Tibial nerve (tissue), 4 donors: ENCODE measurements at regions not wholly inside any gene's neighbourhood (a gene's known extent, or its start where the extent isn't known, plus 50 kb on each side); places are given as distances from the start of the nearest gene placed in this dataset.

Source experiments
- DNase-seq, 2 donors: peaks; one replicate each; pipeline ENCODE4 v3.0.0-alpha.2; 2019; ENCODE audit warnings: low spot score in 2 of 2
- H3K27ac ChIP-seq, 4 donors: fragments of 200-600 bp; sonication (generic) in 3 of 4; one replicate each; pipeline ENCODE4 v1.5.1; 2017 to 2019; ENCODE audit warnings: mild to moderate bottlenecking in 1 of 4
- H3K27me3 ChIP-seq, 2 donors: fragments of 200-600 bp; sonication (generic) in 1 of 2; one replicate each; pipeline versions ENCODE4 v1.5.1 to v1.6.0; 2017 to 2019
- H3K36me3 ChIP-seq, 3 donors: fragments of 200-600 bp; sonication (generic); one replicate each; pipeline ENCODE4 v1.5.1; 2018 to 2019
- H3K4me1 ChIP-seq, 4 donors: fragments of 200-600 bp; sonication (generic) in 3 of 4; one replicate each; pipeline ENCODE4 v1.5.1; 2017 to 2019
- H3K4me3 ChIP-seq, 4 donors: fragments of 200-600 bp; sonication (generic) in 3 of 4; one replicate each; pipeline ENCODE4 v1.5.1; 2017 to 2019; ENCODE audit warnings: mild to moderate bottlenecking in 1 of 4, moderate library complexity in 1 of 4
- H3K9me3 ChIP-seq, 4 donors: fragments of 200-600 bp; sonication (generic) in 3 of 4; one replicate each; pipeline ENCODE4 v1.5.1; 2017 to 2019
- EP300 ChIP-seq, 2 donors: sonication (generic); formaldehyde crosslinking; IDR thresholded peaks; one replicate each; pipeline ENCODE4 v1.6.1; 2017; ENCODE audit warnings: antibody characterized with exemption in 2 of 2, mild to moderate bottlenecking in 1 of 2
- POLR2A ChIP-seq, 2 donors: fragments of 450-650 bp; IDR thresholded peaks; one replicate each; pipeline ENCODE4 v1.6.1; 2017; ENCODE audit warnings: antibody characterized with exemption in 2 of 2, mild to moderate bottlenecking in 2 of 2, moderate library complexity in 2 of 2
- WGBS, 2 donors: methylation state at CpG; one replicate each; pipeline ENCODE4 v1.1.5; 2018; 5-methylcytosine and 5-hydroxymethylcytosine counted together
- TF ChIP-seq, protein P1 (sequence below), 5 experiments: fragments of 200-600 bp in 3 of 5; fragments of 450-650 bp in 2 of 5; sonication (generic) in 3 of 5; IDR thresholded peaks; one replicate each; pipeline ENCODE4 v1.5.1; 2016 to 2019; ENCODE audit warnings: antibody characterized with exemption in 5 of 5, mild to moderate bottlenecking in 3 of 5, moderate library complexity in 2 of 5

DNA sequence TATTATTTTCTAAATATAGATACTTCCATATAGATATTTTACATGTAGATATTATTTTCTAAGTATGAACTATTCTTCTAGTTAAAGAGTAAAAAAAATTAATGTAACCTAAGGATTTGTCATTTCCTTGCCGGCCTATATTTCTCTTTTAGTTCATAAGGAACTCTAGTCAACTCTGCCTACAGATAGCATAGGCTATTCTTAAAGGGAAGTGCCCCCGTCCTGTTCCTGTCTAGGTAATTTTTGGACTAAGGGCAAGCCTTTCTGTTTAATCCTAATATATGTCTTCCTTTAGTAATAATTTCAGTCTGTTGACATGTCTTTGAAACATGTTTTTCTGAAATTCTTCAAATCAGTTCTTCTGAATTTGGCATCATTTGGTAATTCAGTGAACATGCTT lies 161.9 kb downstream of the C11orf91 start:
- H3K9me3 ChIP-seq, result peaks cover 0 to 6% (median 0%) of the 10 kb centered on the region in 4 donors
- no peak for DNase-seq
- no peak overlapping the region for H3K27ac ChIP-seq
- no peak overlapping the region for H3K4me3 ChIP-seq
- H3K4me1 ChIP-seq, result no peaks in the 10 kb centered on the region
- 86 to 92% methylated on average over 2 of the region's 2 CpGs for WGBS, 2 donors
- no peaks in the 10 kb centered on the region for H3K36me3 ChIP-seq
- H3K27me3 ChIP-seq, result no peaks in the 10 kb centered on the region
- no peak for TF ChIP-seq EP300 (IDR thresholded peaks at IDR 0.05)
- TF ChIP-seq, protein P1, sequence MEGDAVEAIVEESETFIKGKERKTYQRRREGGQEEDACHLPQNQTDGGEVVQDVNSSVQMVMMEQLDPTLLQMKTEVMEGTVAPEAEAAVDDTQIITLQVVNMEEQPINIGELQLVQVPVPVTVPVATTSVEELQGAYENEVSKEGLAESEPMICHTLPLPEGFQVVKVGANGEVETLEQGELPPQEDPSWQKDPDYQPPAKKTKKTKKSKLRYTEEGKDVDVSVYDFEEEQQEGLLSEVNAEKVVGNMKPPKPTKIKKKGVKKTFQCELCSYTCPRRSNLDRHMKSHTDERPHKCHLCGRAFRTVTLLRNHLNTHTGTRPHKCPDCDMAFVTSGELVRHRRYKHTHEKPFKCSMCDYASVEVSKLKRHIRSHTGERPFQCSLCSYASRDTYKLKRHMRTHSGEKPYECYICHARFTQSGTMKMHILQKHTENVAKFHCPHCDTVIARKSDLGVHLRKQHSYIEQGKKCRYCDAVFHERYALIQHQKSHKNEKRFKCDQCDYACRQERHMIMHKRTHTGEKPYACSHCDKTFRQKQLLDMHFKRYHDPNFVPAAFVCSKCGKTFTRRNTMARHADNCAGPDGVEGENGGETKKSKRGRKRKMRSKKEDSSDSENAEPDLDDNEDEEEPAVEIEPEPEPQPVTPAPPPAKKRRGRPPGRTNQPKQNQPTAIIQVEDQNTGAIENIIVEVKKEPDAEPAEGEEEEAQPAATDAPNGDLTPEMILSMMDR (IDR thresholded peaks at IDR 0.05), result no peak

DNA sequence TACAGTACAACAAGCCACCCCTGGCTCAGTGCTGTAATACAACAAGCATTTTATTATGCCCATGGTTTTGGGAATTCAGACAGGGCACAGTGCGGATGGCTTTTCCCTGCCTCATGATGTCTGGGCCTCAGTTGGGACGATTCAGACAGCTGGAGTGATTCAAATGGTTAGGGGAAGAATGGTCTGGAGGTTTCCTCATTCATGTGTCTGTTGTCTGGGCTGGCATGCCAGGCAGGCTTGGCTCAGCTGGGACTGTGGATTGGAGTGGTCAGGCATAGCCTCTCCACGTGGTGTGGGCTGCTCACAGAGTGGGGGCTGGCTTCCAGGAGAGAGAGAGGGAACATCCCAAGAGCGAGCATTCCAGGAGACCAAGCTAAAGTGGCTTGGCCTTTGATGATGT lies 164.4 kb downstream of the C11orf91 start:
- 57 to 70% methylated on average over 4 of the region's 4 CpGs for WGBS, 2 donors
- H3K4me1 ChIP-seq, result peaks cover 0 to 15% (median 0%) of the 10 kb centered on the region in 4 donors
- TF ChIP-seq EP300 (IDR thresholded peaks at IDR 0.05) (no peak), POLR2A (IDR thresholded peaks at IDR 0.05) (no peak)
- TF ChIP-seq, protein P1 (IDR thresholded peaks at IDR 0.05), result no peak
- H3K27ac ChIP-seq, result no peak overlapping the region
- H3K4me3 ChIP-seq, result no peak overlapping the region
- DNase-seq, result no peak
- peaks cover 0 to 6% (median 0%) of the 10 kb centered on the region in 4 donors for H3K9me3 ChIP-seq
- no peaks in the 10 kb centered on the region for H3K27me3 ChIP-seq
- no peaks in the 10 kb centered on the region for H3K36me3 ChIP-seq

DNA sequence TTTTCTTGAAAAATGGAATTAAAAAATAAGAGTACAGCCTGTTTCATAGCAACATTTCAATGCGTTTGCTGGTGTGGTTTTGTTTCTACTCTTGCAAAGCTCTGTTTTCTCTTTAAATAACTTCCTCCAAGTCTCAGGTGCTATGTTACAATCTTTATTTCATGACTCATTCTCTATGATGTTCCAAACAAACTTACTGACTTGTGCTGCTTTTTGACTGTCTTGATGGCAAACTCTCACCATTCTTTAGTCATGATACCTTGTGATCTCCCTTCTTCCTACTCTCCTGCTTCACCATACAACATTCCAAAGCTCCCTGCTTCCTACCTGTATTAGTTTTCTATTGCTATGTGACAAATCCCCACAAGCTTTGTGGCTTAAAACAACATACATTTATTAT lies 166.1 kb downstream of the C11orf91 start:
- Histone ChIP-seq H3K27me3 (no peaks in the 10 kb centered on the region), H3K36me3 (no peaks in the 10 kb centered on the region), H3K27ac (no peak overlapping the region), H3K4me1 (peaks cover 0 to 15% (median 0%) of the 10 kb centered on the region in 4 donors), H3K9me3 (peaks cover 0 to 6% (median 0%) of the 10 kb centered on the region in 4 donors), H3K4me3 (no peak overlapping the region)
- WGBS, 2 donors, result 88% methylated on average over 1 of the region's 1 CpG
- TF ChIP-seq, protein P1 (IDR thresholded peaks at IDR 0.05), result no peak
- DNase-seq, result no peak

DNA sequence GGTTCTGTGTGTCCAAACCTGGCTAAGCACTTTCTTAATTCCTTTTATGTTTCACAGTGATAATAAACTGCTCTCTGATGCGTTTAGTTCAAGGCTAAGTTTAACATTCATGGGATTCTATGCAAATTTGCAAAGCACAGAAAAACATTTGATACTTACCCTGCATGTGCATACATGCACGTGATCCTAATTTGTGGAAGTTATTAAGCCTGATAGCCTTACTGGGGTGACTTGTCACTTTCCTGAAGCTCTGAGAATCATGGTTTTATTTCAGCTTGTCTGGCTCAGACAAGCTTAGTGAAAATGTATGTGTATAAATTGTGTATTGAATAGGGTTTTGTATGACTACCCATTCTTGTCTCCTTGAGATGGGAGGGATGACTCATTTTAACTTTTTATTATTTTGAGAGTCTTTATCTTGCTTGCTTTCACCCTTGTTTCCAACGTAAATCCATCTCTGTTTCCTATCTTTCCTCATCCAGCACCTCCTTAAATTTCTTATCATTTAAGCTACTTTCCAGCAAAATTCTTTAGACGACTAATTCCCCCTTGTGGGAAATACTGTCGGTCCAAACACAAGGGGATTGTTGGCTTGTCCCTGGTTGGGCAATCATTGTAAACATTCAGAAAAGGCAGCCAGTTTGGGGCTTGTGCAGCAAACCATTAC lies 167.1 kb downstream of the C11orf91 start:
- Histone ChIP-seq H3K4me3 (no peak overlapping the region), H3K27ac (peak overlapping the region in 1 of 4 donors; percentile 0), H3K9me3 (peaks cover 0 to 6% (median 0%) of the 10 kb centered on the region in 4 donors), H3K36me3 (no peaks in the 10 kb centered on the region), H3K27me3 (no peaks in the 10 kb centered on the region), H3K4me1 (peaks cover 0 to 15% (median 0%) of the 10 kb centered on the region in 4 donors)
- 31 to 33% methylated on average over 5 of the region's 5 CpGs for WGBS, 2 donors
- DNase-seq, result no peak
- TF ChIP-seq POLR2A (IDR thresholded peaks at IDR 0.05) (no peak), EP300 (IDR thresholded peaks at IDR 0.05) (no peak)
- TF ChIP-seq, protein P1 (IDR thresholded peaks at IDR 0.05), result no peak

DNA sequence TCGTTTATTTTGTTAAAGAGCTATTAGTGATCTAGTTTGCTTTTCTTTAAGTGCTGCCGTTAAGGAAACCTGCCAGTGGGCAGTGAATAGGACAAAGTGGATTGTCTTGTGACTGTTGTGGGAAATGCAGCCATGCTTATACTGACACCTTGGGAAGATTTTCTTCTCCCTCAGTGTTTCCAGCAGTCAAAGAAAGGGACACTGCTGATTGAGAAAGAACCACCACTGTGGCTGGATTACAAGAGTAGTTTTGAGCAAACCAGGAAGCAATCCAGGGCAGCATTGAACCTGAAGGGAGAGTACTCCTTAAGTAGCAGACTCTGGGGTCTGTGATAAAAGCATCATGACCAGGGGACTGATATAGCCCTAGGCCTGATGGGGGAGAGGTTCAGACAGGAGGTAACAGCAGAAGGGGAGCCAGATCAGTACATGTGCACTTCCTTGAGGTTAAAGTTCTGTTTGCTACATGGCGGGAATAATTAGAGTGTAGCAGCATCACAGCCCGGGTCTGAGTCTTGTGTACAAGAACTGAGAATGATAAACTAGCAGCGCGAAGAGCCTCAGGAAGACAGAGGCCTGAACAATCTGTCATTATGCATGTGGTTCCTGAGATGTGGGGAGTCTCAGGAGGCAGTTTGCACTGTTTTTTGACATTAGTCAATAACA lies 167.8 kb downstream of the C11orf91 start:
- TF ChIP-seq, protein P1 (IDR thresholded peaks at IDR 0.05), result no peak
- no peak for TF ChIP-seq POLR2A (IDR thresholded peaks at IDR 0.05)
- TF ChIP-seq EP300 (IDR thresholded peaks at IDR 0.05), result no peak
- WGBS, 2 donors, result 70 to 72% methylated on average over 6 of the region's 6 CpGs
- H3K36me3 ChIP-seq, result no peaks in the 10 kb centered on the region

More for the DNA sequence above, 167.8 kb downstream of the C11orf91 start:
- Histone ChIP-seq H3K4me3 (no peak overlapping the region), H3K9me3 (peaks cover 0 to 6% (median 0%) of the 10 kb centered on the region in 4 donors), H3K4me1 (peaks cover 0 to 15% (median 0%) of the 10 kb centered on the region in 4 donors), H3K27me3 (no peaks in the 10 kb centered on the region), H3K27ac (peak overlapping the region in 1 of 4 donors; percentile 0)
- no peak for DNase-seq
